NOMO-1 treated with dmso at 0.1 percent for 144 hours (cell line): ENCODE measurements at regions not wholly inside any gene's neighbourhood (a gene's known extent, or its start where the extent isn't known, plus 50 kb on each side); places are given as distances from the start of the nearest gene placed in this dataset.
"Not testable (repeated sequence)": the region's sequence is repeated elsewhere in the genome, so short reads cannot be mapped to it uniquely, and the experiment has no call there.

Source experiments
- DNase-seq: peaks from one replicate; lab custom pipeline; 2025; ENCODE audit not compliant: unreplicated experiment; lab: John Stamatoyannopoulos, UW

DNA sequence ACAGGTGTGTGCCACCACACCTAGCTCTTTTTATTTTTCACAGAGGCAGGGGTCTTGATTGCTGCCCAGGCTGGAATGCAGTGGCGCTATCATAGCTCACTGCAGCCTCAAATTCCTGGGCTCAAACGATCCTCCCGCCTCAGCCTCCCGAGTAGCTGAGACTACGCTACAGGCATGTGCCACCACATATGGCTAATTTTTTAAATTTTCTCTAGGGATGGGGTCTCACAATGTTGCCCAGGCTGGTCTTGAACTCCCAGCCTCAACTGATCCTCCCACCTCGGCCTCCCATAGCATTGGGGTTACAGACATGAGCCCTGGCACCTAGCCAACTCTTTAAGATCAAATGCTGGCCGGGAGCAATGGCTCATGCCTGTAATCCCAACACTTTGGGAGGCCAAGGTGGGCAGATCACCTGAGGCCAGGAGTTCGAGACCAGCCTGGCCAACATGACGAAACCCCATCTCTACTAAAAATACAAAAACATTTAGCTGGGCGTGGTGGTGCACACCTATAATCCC lies 50.6 kb upstream of the MYL10 start:
- not testable (repeated sequence) for DNase-seq

DNA sequence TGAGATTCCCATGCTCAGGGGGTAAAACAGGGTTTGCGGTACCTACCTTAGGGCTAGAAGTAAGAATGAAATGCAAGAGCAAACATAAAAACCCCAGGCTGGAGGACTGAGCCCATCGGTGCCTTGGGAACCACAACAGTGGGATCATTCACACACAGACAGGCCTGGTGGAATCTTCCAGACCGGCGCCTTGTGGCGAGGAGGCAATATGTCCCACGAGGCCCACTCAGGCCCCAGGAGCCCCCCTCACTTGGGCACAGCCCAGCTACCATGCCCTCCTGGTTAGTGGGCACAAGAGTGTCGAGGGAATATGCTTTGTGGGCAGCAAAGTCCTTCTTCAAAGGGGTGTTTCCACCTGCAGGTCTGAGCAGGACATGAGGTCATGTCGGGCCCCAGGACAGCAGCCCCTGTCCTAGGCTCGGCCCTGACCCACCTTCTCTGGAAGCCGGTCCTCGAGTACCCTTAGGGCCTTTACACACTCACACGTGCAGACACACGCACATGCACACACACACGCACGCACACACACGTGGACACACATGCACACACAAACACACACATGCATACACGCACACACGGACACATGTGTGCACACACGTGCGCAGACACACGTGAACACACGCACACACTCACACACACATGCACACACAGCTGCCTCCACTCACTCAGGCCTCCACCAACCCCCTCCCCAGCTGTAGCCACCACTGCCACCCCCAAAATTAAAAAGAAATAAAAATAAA lies 51.5 kb upstream of the MYL10 start:
- no peak for DNase-seq

DNA sequence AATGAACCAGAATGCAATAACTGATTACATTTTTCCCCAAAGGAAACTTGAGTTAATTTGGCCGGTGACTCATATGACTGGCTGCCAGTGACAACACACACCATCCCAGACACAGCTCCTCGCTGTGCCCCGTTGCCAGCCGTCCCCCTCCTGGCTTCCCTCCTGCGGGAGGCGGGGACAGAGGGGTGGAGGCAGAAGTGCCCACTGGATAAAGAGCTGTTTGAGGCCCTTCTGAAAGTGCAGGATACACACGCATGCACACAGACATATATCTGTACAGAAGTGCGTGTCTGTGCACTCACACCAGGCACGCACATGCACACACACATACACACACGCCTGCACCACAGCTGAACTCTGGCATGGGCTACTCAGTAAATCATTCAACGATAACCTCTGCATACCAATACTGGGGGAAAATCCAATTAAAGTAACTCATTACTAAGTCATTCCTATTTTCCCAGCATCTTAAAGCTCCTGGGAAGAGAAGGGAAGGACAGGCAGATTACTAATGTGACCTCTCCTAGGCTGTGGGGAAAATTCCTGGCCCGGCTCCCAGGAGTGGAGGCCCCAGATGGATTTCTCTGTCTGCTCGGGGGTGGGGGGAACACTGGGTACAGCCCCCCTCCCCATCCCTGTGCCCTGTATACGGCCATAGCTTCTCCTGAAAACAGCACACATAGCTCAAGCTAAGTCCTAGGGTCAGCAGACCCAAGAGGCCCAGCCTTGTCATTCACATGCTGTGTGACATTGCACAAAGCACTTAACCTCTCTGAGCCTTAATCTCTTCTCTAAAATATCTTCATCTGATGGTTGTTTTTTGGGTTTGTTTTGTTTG lies 52.3 kb upstream of the MYL10 start:
- peak; percentile 37 for DNase-seq

DNA sequence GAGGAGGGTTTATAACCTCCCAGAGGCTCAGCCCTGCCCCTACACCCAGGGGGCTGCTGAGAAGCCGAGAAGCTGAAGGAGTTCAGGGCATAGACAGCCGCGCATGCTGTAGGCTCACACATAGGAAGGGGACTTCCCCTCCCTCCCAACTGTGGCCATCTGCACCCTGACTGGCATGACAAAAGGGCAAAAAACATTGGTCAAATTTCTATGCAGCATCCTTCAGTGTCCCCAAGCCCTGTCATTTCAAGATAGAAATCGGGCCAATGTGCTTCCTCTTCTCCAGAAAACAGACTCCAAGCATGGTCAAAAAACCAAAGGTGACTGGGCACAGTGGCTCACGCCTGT lies 55.9 kb upstream of the MYL10 start:
- DNase-seq = no peak

DNA sequence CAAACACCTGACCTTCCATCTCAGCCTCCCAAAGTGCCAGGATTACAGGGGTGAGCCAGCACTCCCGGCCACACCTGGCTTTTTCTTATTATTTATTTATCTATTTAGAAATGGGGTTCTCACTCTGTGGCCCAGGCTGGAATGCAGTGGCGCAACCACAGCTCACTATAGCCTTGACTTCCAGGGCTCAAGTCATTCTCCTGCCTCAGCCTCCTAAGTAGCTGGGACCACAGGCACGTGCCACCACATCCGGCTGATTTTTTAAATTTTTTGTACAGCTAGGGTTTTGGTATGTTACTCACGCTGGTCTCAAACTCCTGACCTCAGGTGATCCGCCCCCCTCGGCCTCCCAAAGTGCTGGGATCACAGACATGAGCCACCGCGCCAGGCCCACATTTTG lies 56.9 kb upstream of the MYL10 start:
- no peak for DNase-seq

DNA sequence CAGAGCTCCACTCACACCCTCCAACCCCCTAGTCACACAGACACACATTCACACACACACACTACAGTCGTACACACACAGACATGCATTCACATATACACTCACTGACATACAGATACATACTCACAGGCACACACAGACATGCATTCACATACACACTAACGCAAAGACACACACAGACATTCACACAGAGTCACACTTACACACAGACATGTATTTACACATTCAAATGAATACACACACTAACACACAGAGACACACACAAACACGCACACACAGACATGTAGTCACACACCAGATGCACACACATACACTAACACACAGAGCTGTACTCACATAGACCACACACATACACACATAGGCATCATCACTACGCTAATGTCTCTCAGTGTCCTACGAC lies 58.0 kb upstream of the MYL10 start:
- no peak for DNase-seq

DNA sequence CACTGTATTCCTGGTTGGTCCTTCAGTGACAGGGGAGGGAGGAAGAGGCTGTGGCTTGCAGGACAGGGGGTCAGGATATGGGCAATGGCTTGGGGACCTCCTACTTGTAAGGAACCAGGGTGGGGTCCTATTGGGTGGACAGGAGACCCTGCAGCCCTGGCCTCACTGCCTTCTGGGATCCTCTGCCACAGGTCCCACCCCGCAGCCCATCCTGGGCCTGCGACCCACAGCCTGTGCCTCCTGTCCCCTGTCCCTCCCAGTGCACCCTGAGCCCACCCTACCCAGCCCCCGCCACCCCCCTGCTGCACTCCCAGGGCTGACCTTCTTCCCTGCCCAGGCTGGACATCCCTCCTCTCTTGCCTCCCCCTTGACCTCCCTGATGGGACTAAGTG lies 58.7 kb upstream of the MYL10 start:
- no peak for DNase-seq

DNA sequence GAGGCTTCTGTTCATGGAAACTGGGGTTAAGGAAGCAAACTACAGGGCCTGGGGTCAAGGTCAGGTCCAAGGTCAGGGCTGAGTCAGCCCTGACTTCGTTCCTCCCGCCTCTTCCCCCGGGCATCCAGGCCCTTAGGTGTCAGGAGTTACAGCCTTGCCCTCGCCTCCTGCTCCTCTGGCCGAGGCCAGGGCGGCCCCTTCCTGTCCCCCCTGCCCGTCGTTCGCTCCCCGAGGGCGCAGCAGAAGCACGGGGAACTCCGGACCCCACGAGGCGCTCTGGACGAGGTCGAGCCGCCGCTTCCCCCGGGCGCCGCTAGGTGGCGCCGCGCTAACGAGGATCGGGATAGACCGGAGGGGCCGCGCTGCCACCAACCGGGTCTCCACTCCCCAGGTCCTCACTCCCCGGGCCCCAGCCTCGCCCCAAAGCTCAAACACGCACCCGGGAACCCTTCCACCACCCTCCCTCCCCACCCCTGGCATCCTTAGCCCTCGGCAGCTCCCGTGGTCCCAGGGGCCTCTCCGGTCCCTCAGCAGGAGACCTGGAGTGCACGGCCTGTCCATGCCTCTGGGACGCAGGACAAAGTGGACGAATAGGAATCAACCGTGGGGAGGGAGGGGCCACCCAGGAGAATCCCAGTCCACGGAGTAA lies 59.2 kb upstream of the MYL10 start:
- peak; percentile 48 for DNase-seq

DNA sequence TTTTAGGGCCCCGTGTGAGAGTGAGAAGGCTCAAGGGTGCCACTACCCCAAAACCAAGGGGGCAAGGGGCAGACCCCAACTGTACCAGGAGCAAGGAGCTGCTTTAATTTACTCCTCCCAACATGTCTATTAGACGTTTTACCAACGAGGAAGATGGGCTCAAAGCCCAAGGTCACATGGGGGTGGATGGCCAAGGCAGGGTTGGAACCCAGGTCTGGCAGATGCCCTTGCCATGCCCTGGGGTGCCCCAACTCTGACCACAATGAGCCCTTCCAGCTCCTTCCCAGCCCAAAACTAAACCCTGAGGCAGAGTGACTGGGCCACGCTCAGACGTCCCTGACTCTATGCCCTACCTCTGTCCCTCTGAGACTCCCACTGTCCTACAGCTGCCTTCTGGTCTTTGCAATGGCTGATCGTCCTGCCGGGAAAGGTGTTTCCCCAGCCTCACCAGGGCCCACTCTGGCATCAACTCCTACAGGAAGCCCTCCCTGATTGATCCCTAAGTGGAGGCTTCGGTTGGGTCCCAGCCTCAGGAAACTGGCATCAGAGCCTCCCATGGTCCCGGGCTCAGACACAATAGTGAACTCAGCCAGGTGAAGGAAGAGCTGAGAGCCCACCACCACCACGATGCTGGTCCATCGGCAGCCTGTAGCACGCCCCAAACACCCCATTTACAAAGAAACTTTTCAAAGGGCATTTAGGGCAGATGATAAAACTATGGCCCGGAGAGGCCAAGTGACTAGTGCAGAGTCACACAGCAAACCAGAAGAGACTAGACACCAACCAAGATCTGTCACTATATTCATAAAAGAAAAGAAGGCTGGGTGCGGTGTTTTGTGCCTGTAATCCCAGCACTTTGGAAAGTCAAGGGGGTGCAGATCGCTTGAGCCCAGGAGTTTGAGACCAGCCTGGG lies 60.2 kb upstream of the MYL10 start:
- no peak for DNase-seq

DNA sequence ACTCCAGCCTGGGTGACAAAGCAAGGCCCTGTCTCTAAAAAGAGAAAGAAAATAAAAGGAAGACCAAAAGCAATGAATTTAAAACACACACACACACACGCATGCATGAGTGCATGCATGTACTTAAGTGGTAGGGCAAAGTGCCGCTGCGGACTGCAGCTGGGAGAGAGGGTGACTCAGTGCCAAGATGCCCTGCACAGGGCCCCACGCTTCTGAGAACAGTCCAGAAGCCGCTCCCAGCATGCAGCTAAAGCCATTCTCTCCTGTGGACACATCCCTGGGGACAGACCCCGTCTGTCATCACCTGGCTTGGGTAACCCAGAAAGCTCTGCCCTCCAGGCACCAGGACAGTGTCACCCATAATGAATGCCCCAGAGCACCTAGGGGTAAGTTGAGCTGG lies 61.0 kb upstream of the MYL10 start:
- DNase-seq = no peak

DNA sequence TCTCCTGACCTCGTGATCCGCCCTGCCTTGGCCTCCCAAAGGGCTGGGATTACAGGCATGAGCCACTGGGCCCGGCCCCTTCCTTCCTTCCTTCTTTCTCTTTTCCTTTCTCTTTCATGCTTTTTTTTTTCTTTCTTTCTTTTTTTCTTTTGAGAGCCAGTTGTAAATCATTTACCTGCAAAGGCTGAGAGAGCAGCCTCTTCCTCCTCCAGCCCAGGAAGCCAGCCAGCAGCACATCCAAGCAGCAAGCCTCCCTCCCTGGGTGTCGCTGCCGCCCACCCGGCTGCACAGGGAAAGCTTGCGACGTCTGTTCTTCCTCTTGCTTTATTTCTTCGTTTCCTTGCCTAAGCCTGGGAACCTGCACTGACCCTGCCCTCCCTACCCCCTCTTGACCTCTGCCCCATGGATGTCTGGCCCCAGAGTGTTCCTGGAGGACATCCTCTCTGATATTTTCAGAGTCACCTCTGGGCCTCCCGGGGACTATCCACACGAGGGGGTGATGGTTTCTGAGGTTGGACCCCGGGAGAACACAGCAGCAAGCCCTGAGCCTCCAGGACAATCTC lies 62.8 kb upstream of the MYL10 start:
- peak; percentile 23 for DNase-seq

DNA sequence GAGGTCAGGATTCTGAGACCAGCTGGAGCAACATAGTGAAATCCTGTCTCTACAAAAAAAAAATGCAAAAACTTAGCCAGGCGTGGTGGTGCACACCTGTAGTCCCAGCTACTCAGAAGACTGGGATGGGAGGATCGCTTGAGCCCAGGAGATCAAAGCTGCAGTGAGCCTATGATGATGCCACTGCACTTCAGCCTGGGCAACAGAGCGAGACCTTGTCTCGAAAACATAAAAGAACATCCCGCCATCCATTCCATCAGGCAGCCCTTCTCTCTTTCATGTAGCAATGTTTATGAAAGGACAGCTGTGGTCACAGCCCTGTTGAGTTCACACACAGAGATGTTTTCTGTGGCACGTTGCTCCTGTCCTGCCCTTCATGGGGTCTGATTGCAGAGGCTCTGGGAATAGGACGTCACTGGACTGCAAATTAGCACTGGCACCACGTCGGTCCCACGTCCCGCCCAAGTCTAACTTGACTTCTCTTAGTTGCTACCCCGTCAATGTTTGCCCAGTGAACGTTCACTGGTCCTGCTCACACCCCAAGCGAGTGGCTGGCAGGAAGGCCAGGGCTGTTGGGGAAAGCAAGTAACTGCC lies 64.5 kb upstream of the MYL10 start:
- DNase-seq = no peak

DNA sequence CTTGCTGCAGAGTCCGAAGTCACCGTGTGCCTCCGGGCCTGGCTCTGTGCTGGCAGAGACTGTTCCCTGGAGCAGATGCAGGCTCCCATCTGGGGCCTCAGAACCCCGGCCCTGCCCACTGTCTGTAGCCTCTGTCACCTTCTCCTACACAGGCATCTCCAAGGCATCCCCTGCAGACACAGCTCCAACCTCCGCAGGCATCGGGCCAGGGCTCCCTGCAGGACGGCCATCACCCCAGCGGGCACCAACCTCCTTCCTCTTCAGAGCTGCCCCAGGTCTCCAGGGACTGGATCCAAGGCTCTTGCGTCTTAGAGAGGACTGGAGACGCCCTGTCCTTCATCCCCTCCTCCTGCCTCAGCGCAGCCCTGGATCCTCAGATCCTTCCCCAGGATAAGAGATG lies 69.9 kb upstream of the MYL10 start:
- no peak for DNase-seq

DNA sequence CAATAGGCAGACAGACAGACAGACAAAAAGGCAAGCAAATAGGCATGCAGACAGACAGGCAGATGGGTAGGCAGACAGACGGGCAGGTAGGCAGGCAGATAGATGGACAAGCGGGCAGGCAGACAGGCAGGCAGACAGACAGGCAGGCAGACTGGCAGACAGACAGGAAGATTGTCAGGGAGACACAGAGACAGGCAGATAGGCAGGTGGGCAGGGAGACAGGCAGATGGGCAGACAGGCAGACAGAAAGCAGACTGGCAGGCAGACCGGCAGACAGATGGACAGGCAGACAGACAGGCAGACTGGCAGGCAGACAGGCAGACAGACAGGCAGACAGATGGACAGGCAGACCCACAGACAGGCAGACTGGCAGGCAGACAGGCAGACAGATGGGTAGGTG lies 70.3 kb upstream of the MYL10 start:
- DNase-seq = no peak

DNA sequence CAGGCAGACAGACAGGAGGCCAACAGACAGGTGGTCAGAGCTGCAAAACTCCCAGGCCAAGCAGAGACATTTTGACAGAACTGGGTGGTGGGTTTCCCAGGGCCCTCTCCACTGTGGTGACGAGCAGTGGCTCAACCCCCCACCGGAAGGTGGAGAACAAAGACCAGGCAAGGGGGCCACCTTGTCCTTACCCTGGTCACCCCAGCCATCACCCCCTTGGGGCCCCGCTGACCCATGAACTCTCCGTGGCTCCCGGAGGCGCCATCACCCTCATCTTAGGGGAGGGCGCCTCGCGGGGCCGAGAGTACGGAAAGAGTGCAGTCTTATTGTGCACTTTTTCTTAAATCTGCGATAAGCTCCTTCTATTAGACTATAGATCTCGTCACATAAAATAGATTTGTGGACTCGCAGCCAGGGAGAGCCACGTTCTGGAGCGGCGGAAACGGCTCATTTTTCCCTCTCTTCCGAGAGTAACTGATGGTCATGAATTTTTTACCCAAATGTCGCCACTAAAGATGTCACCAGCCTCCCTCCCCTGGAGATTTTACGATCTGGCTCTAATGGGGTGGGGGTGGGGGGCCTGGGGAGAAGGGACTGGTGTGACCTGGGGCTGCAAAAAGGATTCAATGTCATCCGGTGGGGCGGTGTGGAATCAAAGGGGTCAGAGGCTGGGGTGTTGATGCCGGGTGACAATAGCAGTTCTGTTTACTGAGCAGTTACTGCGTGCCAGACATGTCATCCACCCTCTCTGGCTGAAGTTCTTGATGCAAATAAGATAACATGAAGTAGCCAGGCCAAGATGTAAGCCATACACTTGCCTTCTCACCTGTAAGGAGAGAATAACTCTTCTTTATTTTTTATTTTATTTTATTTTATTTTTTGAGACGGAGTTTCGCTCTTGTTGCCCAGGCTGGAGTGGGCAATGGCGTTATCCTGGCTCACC lies 71.1 kb upstream of the MYL10 start:
- no peak for DNase-seq

DNA sequence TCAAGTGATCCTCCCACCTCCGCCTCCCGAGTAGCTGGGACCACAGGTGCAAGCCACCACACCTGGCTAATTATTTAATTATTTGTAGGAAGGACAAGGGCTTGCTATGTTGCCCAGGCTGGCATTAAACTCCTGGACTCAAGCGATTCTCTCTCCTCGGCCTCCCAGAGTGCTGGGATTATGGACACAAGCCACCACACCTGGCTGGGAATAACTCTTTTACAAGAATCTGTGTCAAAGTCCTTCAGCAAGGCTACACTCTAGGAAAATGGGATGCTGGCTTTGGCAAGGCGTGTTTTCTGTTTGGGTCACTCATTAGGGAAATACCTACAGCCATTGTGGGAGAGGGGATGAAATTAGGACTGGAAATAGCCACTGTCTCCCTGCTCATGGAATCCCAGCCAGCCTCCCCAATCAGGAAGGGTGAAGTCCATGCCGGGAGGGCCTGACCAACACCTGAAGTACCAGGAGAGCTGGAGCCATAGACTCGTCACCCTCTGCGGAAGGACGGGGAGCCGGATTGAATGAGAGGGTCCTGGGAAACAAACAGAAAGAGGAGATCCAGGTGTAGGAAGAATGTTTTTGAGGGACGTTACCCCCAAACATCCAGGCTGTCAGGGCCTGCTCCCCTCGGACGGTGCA lies 72.2 kb upstream of the MYL10 start:
- no peak for DNase-seq

DNA sequence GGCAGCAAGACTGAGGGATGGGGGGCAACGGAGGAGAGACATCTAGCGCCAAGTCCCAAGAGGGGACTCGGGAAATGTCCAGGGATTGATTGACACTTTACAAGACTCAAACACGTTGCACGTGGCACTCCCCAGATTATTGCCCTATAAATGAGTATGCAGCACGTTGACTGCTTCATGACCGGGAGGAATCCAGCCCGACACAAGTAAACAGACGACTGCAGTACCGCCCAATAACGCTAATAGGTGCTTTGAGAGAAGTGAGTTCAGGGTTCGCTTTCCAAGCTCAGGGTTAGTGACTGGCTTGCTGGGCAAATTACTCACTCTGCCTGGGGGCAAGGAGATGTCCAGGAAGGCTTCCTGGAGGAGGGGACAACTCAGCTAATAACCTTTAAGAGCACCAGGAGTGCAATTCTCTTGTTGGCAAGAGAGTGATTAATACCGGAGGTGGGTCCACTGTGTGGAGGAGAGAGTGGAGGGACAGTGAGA lies 73.3 kb upstream of the MYL10 start:
- DNase-seq = no peak

DNA sequence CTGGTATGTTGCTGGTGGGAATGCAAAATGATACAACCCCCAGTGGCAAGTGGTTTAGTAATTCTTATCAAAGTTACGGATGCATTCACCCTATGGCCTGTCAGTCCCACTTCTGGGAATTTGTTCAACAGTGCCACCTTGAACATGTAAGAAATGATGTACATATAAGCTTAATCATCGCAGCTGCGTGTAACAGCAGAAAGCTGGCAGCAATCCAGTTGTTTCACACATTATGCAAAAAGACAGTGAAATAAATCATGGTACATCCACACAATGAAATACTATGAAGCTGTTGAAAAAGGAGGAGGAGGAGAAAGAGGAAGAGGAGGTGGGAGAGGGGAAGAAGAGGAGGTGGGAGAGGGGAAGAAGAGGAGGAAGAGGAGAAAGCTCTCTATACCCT lies 76.2 kb upstream of the MYL10 start:
- DNase-seq = no peak
